DOHH2 (cell line): ENCODE measurements at regions not wholly inside any gene's neighbourhood (a gene's known extent, or its start where the extent isn't known, plus 50 kb on each side); places are given as distances from the start of the nearest gene placed in this dataset.

ENCODE experiments used
- CTCF ChIP-seq: fragments of 200-600 bp; sonication (generic); IDR thresholded peaks from one replicate; pipeline ENCODE4 v1.5.1; 2014; ENCODE audit warnings: antibody characterized with exemption, mild to moderate bottlenecking, low read depth, low read length; ENCODE audit not compliant: poor library complexity, severe bottlenecking
- EZH2phosphoT487 ChIP-seq: fragments of 200-600 bp; sonication (generic); IDR thresholded peaks from 2 replicates; pipeline ENCODE4 v1.6.1; 2017; ENCODE audit warnings: borderline replicate concordance, mild to moderate bottlenecking, antibody characterized with exemption, low read length, moderate library complexity, mixed read lengths

DNA sequence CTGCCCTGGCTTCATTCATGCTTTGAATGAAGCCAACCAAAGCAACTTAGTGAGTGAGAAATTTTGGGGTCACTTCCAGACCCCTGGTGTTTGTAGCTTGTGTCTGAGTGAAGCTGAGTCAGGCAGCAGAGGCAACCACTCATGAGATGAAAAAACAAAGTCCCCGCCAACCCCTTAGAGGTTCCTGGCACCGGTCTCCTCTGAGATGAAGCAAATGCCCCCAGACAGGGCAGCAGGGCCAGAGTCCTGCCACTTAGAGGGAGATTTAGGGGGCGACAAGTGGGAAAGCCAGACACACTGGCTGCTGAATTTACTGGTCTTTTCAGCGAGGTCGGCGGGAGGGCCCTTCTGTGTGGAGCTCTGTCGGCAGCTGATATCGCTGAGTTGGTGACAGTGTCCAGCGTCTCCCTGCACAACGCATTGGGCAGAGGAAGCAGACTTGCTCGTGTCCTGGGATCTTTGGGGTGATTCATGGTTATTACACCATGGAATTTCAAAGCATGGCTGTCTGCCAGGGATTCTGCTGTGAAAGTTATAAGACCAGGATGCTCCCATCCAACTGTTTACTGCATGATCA is 482.6 kb downstream of the MIAT start:
- TF ChIP-seq CTCF (no peak), EZH2phosphoT487 (no peak)
